CD4-positive, CD25-positive, alpha-beta regulatory T cell (primary cell): ENCODE measurements at regions not wholly inside any gene's neighbourhood (a gene's known extent, or its start where the extent isn't known, plus 50 kb on each side); places are given as distances from the start of the nearest gene placed in this dataset.

ENCODE experiments used
- ATAC-seq, 2 donors: fragments of 150-1000 bp; cut with Tn5 transposase; one replicate each; pipeline ENCODE4 v1.10.0; 2021; ENCODE audit warnings: low read depth in 2 of 2, moderate number of reproducible peaks in 2 of 2, moderate library complexity in 1 of 2
- DNase-seq, 3 donors: peaks; one replicate each; pipeline versions ENCODE4 v3.0.0 to v3.0.0-alpha.2; 2012 to 2022; ENCODE audit warnings: mixed read lengths in 1 of 3
- H3K27ac ChIP-seq: one replicate; pipeline ENCODE4 v1.7.0; 2013; ENCODE audit warnings: mild to moderate bottlenecking, low read length; ENCODE audit not compliant: insufficient read depth, poor library complexity, severe bottlenecking
- H3K27me3 ChIP-seq: one replicate; pipeline ENCODE4 v1.7.0; 2013; ENCODE audit warnings: low read length; ENCODE audit not compliant: control insufficient read depth, insufficient read depth
- H3K36me3 ChIP-seq: one replicate; pipeline ENCODE4 v1.7.0; 2013; ENCODE audit warnings: mild to moderate bottlenecking, low read length, moderate library complexity; ENCODE audit not compliant: control insufficient read depth, insufficient read depth
- H3K4me1 ChIP-seq: 2 replicates; pipeline ENCODE4 v1.7.0; 2013; ENCODE audit warnings: mild to moderate bottlenecking, low read length; ENCODE audit not compliant: insufficient read depth, control insufficient read depth, poor library complexity, severe bottlenecking
- H3K4me3 ChIP-seq: one replicate; pipeline ENCODE4 v1.7.0; 2013; ENCODE audit warnings: low read depth, mild to moderate bottlenecking, low read length, moderate library complexity
- H3K9me3 ChIP-seq, 2 experiments: 1 replicate in 1 of 2; 2 replicates in 1 of 2; pipeline ENCODE4 v1.7.0; 2013; ENCODE audit warnings: low read length in 2 of 2, mild to moderate bottlenecking in 1 of 2, moderate library complexity in 1 of 2; ENCODE audit not compliant: control insufficient read depth in 2 of 2
- H3K27ac Mint-ChIP-seq, 3 donors: one replicate each; pipeline ENCODE4 v1.8.0; 2020 to 2022; ENCODE audit warnings: mild to moderate bottlenecking in 3 of 3, mixed read lengths in 3 of 3, moderate library complexity in 2 of 3
- H3K27me3 Mint-ChIP-seq: one replicate; pipeline ENCODE4 v1.8.0; 2022; ENCODE audit warnings: mild to moderate bottlenecking, mixed read lengths
- H3K36me3 Mint-ChIP-seq: one replicate; pipeline ENCODE4 v1.8.0; 2020; ENCODE audit warnings: mixed read lengths
- H3K4me1 Mint-ChIP-seq, 4 donors: one replicate each; pipeline ENCODE4 v1.8.0; 2020 to 2022; ENCODE audit warnings: mixed read lengths in 4 of 4, mild to moderate bottlenecking in 1 of 4
- H3K4me3 Mint-ChIP-seq, 4 donors: one replicate each; pipeline ENCODE4 v1.8.0; 2020 to 2022; ENCODE audit warnings: mild to moderate bottlenecking in 4 of 4, mixed read lengths in 4 of 4, moderate library complexity in 3 of 4
- H3K9me3 Mint-ChIP-seq, 7 donors: one replicate each; pipeline ENCODE4 v1.8.0; 2020 to 2022; ENCODE audit warnings: mixed read lengths in 7 of 7, mild to moderate bottlenecking in 3 of 7, moderate library complexity in 2 of 7

- Histone ChIP-seq H3K4me1 (no peaks in the 10 kb centered on the region), H3K27me3 (no peaks in the 10 kb centered on the region), H3K9me3 (no peaks in the 10 kb centered on the region), H3K36me3 (no peaks in the 10 kb centered on the region), H3K27ac (no peak overlapping the region), H3K4me3 (no peak overlapping the region)
- H3K27me3 Mint-ChIP-seq, result no peaks in the 10 kb centered on the region
- no peaks in the 10 kb centered on the region for H3K36me3 Mint-ChIP-seq
- no peak overlapping the region for H3K27ac Mint-ChIP-seq
- no peak for DNase-seq
- no peaks in the 10 kb centered on the region for H3K4me1 Mint-ChIP-seq
- H3K9me3 Mint-ChIP-seq, result peaks cover 0 to 8% (median 2%) of the 10 kb centered on the region in 7 donors
- ATAC-seq, result no peak
- no peak overlapping the region for H3K4me3 Mint-ChIP-seq
Observed at GRCh38 chr20:60840971-60841370, 411.1 kb upstream of the CDH4 start.

GRCh38 chr20:60845146-60845545 lies 406.9 kb upstream of the CDH4 start:
- Mint-ChIP-seq H3K9me3 (peaks cover 0 to 5% (median 0%) of the 10 kb centered on the region in 7 donors), H3K4me1 (no peaks in the 10 kb centered on the region), H3K27ac (peak overlapping the region in 1 of 3 donors; percentile 9), H3K4me3 (no peak overlapping the region), H3K36me3 (no peaks in the 10 kb centered on the region), H3K27me3 (peaks cover 4% of the 10 kb centered on the region)
- no peaks in the 10 kb centered on the region for H3K36me3 ChIP-seq
- no peak for DNase-seq
- no peak overlapping the region for H3K27ac ChIP-seq
- H3K4me3 ChIP-seq, result no peak overlapping the region
- no peaks in the 10 kb centered on the region for H3K27me3 ChIP-seq
- no peaks in the 10 kb centered on the region for H3K4me1 ChIP-seq
- no peaks in the 10 kb centered on the region for H3K9me3 ChIP-seq
- ATAC-seq, result no peak

DNA sequence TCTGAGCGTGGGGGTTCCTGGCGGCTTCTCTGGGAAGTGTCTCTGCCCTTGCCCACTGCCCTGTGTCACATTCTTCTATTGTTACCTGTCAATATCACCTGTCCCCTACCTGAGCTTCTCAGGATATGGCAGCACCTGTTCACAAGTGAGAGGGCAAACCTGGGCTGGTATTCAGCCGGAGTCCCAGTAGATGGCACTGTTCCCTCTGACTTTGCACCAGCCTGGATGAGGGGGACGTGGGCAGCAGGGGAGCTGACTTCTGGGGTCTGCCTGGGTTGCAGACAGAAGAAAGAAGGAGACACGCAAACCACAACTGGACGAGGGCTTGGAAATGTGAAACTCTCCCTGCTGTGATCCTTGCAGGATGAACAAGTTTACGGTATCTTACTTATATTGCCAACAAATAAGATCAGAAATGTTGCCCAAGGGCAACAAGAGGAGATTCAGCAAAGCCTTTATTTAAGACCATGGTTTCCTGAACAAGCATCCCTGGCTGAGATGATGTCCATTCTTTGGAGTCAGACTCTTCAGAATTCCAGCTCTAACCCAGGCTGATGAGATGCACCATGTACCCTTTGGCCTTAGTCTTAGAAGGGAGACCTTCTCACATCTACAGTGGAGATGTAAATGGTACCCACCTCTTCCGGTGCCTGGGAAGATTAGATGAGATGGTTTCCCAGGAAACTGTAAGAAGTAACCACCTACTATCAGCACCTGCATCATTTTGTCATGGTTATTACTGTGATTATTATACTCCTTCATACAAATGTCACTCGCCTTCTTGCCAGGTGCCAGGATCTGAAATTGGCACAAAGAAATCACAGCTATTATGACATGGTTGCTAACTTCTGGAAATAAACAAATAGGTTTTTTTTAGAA lies 400.0 kb upstream of the CDH4 start:
- Mint-ChIP-seq H3K36me3 (no peaks in the 10 kb centered on the region), H3K27me3 (no peaks in the 10 kb centered on the region), H3K9me3 (peaks cover 0 to 8% (median 3%) of the 10 kb centered on the region in 7 donors), H3K4me1 (no peaks in the 10 kb centered on the region), H3K27ac (no peak overlapping the region), H3K4me3 (no peak overlapping the region)
- H3K4me1 ChIP-seq, result no peaks in the 10 kb centered on the region
- ATAC-seq (no peak), DNase-seq (no peak)
- no peak overlapping the region for H3K27ac ChIP-seq
- H3K4me3 ChIP-seq, result no peak overlapping the region
- no peaks in the 10 kb centered on the region for H3K27me3 ChIP-seq
- no peaks in the 10 kb centered on the region for H3K36me3 ChIP-seq
- H3K9me3 ChIP-seq, result no peaks in the 10 kb centered on the region

DNA sequence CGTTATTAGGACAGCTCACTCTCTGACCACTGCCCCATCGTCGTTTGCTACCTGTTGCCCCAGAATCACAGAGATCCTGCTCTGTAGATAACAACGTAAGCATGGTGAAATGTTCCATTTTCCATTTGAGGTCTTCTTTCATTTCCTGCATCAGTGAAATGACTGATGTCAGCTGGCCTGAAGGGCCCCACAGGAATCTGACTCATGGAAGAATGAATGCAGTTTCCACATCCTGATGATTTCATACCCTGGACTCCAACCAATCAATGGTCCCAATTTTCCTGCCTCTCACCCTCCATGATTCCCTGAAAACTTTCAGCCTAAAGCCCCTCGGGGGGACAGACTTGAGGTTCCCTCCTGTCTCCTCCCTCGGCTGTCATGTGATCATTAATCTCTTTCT lies 394.4 kb upstream of the CDH4 start:
- DNase-seq, result no peak
- H3K36me3 Mint-ChIP-seq, result no peaks in the 10 kb centered on the region
- H3K4me1 ChIP-seq, result no peaks in the 10 kb centered on the region
- no peaks in the 10 kb centered on the region for H3K36me3 ChIP-seq
- no peaks in the 10 kb centered on the region for H3K27me3 ChIP-seq
- ATAC-seq, result no peak
- H3K4me3 Mint-ChIP-seq, result no peak overlapping the region
- no peaks in the 10 kb centered on the region for H3K27me3 Mint-ChIP-seq
- no peak overlapping the region for H3K27ac ChIP-seq
- no peak overlapping the region for H3K4me3 ChIP-seq
- no peaks in the 10 kb centered on the region for H3K9me3 ChIP-seq
- peaks cover 0 to 8% (median 3%) of the 10 kb centered on the region in 7 donors for H3K9me3 Mint-ChIP-seq
- H3K4me1 Mint-ChIP-seq, result no peaks in the 10 kb centered on the region
- H3K27ac Mint-ChIP-seq, result no peak overlapping the region

GRCh38 chr20:60862601-60863000 lies 389.5 kb upstream of the CDH4 start:
- Mint-ChIP-seq H3K9me3 (peaks cover 0 to 3% (median 0%) of the 10 kb centered on the region in 7 donors), H3K27me3 (no peaks in the 10 kb centered on the region), H3K27ac (no peak overlapping the region), H3K4me3 (no peak overlapping the region), H3K4me1 (no peaks in the 10 kb centered on the region), H3K36me3 (no peaks in the 10 kb centered on the region)
- Histone ChIP-seq H3K27ac (no peak overlapping the region), H3K4me1 (no peaks in the 10 kb centered on the region), H3K9me3 (no peaks in the 10 kb centered on the region), H3K36me3 (no peaks in the 10 kb centered on the region), H3K4me3 (no peak overlapping the region), H3K27me3 (peaks cover 3% of the 10 kb centered on the region)
- ATAC-seq (no peak), DNase-seq (no peak)

DNA sequence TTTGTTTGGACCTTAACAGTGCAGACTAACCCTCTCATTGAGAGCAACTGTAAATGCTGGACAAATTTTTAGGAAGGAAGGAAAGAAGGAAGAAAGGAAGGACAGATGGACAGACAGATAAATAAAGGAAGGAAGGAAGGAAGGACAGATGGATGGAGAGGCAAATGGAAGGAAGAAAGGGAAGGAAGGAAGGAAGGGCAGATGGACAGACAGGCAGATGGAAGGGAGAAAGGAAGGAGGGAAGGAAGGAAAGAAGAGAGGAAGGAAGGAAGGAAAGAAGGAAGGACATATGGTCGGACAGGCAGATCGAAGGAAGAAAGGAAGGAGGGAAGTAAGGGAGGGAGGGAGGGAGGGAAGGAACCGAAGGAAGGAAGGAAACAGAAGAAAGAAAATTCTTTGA lies 388.5 kb upstream of the CDH4 start:
- no peaks in the 10 kb centered on the region for H3K36me3 Mint-ChIP-seq
- H3K9me3 Mint-ChIP-seq, result peaks cover 0 to 3% (median 0%) of the 10 kb centered on the region in 7 donors
- no peak overlapping the region for H3K27ac ChIP-seq
- H3K36me3 ChIP-seq, result no peaks in the 10 kb centered on the region
- H3K9me3 ChIP-seq, result no peaks in the 10 kb centered on the region
- H3K4me3 ChIP-seq, result no peak overlapping the region
- ATAC-seq, result no peak
- H3K27me3 Mint-ChIP-seq, result no peaks in the 10 kb centered on the region
- no peaks in the 10 kb centered on the region for H3K4me1 Mint-ChIP-seq
- peaks cover 3% of the 10 kb centered on the region for H3K27me3 ChIP-seq
- no peak overlapping the region for H3K27ac Mint-ChIP-seq
- H3K4me3 Mint-ChIP-seq, result no peak overlapping the region
- H3K4me1 ChIP-seq, result no peaks in the 10 kb centered on the region
- DNase-seq, result no peak

DNA sequence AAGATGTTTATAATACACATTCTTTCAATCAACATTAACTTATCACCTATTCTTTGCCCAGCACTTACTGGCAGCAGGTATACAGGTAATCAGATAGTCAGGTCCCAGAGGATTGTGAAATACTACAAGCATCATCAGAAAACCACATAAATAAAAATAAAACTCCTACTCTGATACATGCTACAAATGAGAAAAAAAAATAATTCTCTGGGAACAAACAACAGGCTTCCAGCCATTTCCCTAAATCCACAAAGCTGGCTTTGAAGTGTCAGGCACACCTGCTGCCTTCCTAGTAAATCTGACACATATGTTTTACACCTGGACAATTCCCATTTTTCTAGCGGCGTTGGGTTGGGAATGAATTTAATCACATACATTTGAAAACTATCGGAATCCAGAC lies 384.5 kb upstream of the CDH4 start:
- Mint-ChIP-seq H3K9me3 (no peaks in the 10 kb centered on the region), H3K36me3 (no peaks in the 10 kb centered on the region), H3K4me3 (no peak overlapping the region), H3K27me3 (no peaks in the 10 kb centered on the region), H3K4me1 (no peaks in the 10 kb centered on the region), H3K27ac (no peak overlapping the region)
- Histone ChIP-seq H3K4me3 (no peak overlapping the region), H3K36me3 (no peaks in the 10 kb centered on the region), H3K4me1 (no peaks in the 10 kb centered on the region), H3K9me3 (no peaks in the 10 kb centered on the region), H3K27me3 (peaks cover 3% of the 10 kb centered on the region), H3K27ac (no peak overlapping the region)
- no peak for DNase-seq
- no peak for ATAC-seq

DNA sequence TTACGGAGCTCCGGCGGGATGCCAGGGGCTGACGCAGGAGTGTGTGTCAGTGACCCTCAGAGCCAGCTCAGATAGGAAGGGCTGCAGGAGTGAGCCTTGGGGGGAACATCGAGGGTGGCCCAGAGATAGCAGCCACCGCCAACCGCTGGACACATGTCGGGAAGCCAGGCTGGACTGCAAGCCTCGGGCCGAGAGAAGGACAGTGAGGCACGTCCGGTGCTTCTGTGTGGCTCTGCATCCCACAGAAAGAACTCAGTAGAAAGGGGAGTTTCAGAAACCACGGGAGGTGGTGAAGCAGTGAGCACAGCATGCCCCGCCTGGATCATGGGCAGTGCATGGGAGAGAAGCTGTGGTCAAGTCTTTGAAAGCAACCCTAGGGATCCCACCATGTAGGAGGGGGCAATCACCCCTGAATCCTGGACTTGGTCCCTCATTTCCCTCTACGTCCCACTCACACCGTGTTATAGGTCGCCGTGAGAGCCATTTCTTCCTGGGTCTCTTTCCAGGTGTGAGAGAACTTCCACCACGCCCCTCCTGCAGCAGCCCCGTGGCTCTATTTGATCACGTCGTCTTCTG lies 383.7 kb upstream of the CDH4 start:
- Mint-ChIP-seq H3K4me3 (no peak overlapping the region), H3K9me3 (no peaks in the 10 kb centered on the region), H3K36me3 (no peaks in the 10 kb centered on the region), H3K4me1 (no peaks in the 10 kb centered on the region), H3K27me3 (no peaks in the 10 kb centered on the region), H3K27ac (no peak overlapping the region)
- no peaks in the 10 kb centered on the region for H3K9me3 ChIP-seq
- no peak overlapping the region for H3K27ac ChIP-seq
- H3K36me3 ChIP-seq, result no peaks in the 10 kb centered on the region
- DNase-seq (no peak), ATAC-seq (no peak)
- peaks cover 1% of the 10 kb centered on the region for H3K27me3 ChIP-seq
- H3K4me3 ChIP-seq, result no peak overlapping the region
- H3K4me1 ChIP-seq, result no peaks in the 10 kb centered on the region
